Endodermal cell (in vitro differentiated cells): ENCODE measurements at regions not wholly inside any gene's neighbourhood (a gene's known extent, or its start where the extent isn't known, plus 50 kb on each side); places are given as distances from the start of the nearest gene placed in this dataset.

Experiments used
- DNase-seq: peaks from one replicate; pipeline ENCODE4 v3.0.0-alpha.2; 2017
- H3K27ac ChIP-seq: 2 replicates; pipeline ENCODE4 v1.5.1; 2013; ENCODE audit warnings: mild to moderate bottlenecking, low read depth, low read length, moderate library complexity
- H3K27me3 ChIP-seq: 2 replicates; pipeline ENCODE4 v1.6.1; 2013; ENCODE audit warnings: mild to moderate bottlenecking, low read length, moderate library complexity; ENCODE audit not compliant: insufficient read depth, control insufficient read depth, poor library complexity, severe bottlenecking
- H3K36me3 ChIP-seq: 2 replicates; pipeline ENCODE4 v1.7.0; 2013; ENCODE audit warnings: mild to moderate bottlenecking, low read length, moderate library complexity; ENCODE audit not compliant: control insufficient read depth, insufficient read depth
- H3K4me1 ChIP-seq: one replicate; pipeline ENCODE4 v1.7.0; 2013; ENCODE audit warnings: low read length; ENCODE audit not compliant: control insufficient read depth, insufficient read depth
- H3K4me3 ChIP-seq: 2 replicates; pipeline ENCODE4 v1.5.1; 2013; ENCODE audit warnings: mild to moderate bottlenecking, low read length, moderate library complexity
- H3K9ac ChIP-seq: 2 replicates; pipeline ENCODE4 v1.6.1; 2013; ENCODE audit warnings: mild to moderate bottlenecking, low read length, moderate library complexity; ENCODE audit not compliant: poor library complexity, severe bottlenecking; ENCODE audit errors: extremely low read depth
- H3K9me3 ChIP-seq: 2 replicates; pipeline ENCODE4 v1.6.1; 2013; ENCODE audit warnings: mild to moderate bottlenecking, low read length, moderate library complexity; ENCODE audit not compliant: control insufficient read depth
- H3K27ac Mint-ChIP-seq: 2 replicates; pipeline ENCODE4 v1.8.0; 2020; ENCODE audit warnings: mixed read lengths
- H3K27me3 Mint-ChIP-seq: 2 replicates; pipeline ENCODE4 v1.8.0; 2021; ENCODE audit warnings: mild to moderate bottlenecking, mixed read lengths; ENCODE audit not compliant: insufficient read depth
- H3K36me3 Mint-ChIP-seq: 2 replicates; pipeline ENCODE4 v1.8.0; 2020; ENCODE audit warnings: low read depth, mixed read lengths
- H3K4me1 Mint-ChIP-seq: 2 replicates; pipeline ENCODE4 v1.8.0; 2020; ENCODE audit warnings: mixed read lengths
- H3K4me3 Mint-ChIP-seq: 2 replicates; pipeline ENCODE4 v1.8.0; 2020; ENCODE audit warnings: mild to moderate bottlenecking, moderate library complexity, mixed read lengths
- H3K9me3 Mint-ChIP-seq: 2 replicates; pipeline ENCODE4 v1.8.0; 2020; ENCODE audit warnings: mild to moderate bottlenecking, mixed read lengths
- WGBS, 2 experiments: methylation state at CpG; one replicate each; pipeline versions ENCODE4 v1.1.5 to v1.1.7; 2013; ENCODE audit warnings: missing lambda C conversion rate in 2 of 2, mixed read lengths in 1 of 2; ENCODE audit not compliant: insufficient coverage in 1 of 2, insufficient read length in 1 of 2; 5-methylcytosine and 5-hydroxymethylcytosine counted together
- TF ChIP-seq, protein P1 (sequence below): fragments of 200-600 bp; sonication (generic); conservative IDR thresholded peaks from 2 replicates; pipeline ENCODE4 v1.5.0; 2021; ENCODE audit warnings: antibody characterized with exemption, mild to moderate bottlenecking

DNA sequence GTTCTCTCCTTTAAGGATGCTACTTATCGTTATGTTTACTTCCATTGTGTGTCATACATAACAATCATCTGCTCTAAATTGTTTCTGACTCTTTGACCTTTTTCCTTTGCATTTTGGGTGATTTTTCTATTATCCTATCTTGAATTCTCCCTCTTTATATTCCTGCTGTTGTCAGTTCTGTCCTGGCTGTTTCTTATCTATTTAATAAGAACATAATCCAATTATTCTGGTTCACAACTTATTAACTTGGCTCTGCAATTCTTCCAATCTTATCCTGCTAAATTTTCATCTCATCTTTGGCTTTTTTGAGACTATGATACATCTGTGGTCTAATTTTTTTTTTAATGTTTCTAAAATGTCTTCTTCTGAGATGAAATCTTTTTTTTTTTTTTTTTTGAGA lies 54.7 kb upstream of the TOX2 start:
- H3K27ac ChIP-seq: no peak overlapping the region
- H3K9me3 ChIP-seq: no peaks in the 10 kb centered on the region
- Mint-ChIP-seq H3K27me3 (peaks cover 2% of the 10 kb centered on the region), H3K4me3 (no peak overlapping the region), H3K27ac (no peak overlapping the region), H3K4me1 (no peaks in the 10 kb centered on the region), H3K36me3 (no peaks in the 10 kb centered on the region), H3K9me3 (no peaks in the 10 kb centered on the region)
- no peak for DNase-seq
- no peak overlapping the region for H3K4me3 ChIP-seq
- WGBS, 2 experiments: 88 to 100% methylated on average over 1 of the region's 1 CpG
- no peaks in the 10 kb centered on the region for H3K36me3 ChIP-seq
- TF ChIP-seq, protein P1, sequence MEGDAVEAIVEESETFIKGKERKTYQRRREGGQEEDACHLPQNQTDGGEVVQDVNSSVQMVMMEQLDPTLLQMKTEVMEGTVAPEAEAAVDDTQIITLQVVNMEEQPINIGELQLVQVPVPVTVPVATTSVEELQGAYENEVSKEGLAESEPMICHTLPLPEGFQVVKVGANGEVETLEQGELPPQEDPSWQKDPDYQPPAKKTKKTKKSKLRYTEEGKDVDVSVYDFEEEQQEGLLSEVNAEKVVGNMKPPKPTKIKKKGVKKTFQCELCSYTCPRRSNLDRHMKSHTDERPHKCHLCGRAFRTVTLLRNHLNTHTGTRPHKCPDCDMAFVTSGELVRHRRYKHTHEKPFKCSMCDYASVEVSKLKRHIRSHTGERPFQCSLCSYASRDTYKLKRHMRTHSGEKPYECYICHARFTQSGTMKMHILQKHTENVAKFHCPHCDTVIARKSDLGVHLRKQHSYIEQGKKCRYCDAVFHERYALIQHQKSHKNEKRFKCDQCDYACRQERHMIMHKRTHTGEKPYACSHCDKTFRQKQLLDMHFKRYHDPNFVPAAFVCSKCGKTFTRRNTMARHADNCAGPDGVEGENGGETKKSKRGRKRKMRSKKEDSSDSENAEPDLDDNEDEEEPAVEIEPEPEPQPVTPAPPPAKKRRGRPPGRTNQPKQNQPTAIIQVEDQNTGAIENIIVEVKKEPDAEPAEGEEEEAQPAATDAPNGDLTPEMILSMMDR: no peak
- H3K27me3 ChIP-seq: no peaks in the 10 kb centered on the region
- H3K4me1 ChIP-seq: no peaks in the 10 kb centered on the region
- H3K9ac ChIP-seq: no peak overlapping the region

DNA sequence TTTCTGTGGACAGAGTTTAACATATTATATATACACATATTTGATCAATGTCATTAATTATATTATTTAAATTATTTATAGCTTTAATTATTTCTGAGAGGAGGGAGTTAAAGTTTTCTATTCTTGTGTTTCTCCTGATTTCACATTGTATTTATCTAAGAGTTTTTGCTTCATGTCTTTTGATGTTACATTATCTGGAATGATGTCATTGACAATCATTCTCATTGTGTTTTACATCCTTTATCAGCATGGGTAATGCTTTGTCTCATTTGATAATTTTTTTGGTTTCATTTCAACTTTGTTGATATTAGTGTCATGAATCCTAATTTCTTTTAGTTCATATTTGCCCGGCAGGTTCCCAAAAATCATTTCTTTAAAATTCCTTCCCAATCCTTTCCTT lies 56.7 kb upstream of the TOX2 start:
- Histone ChIP-seq H3K27ac (no peak overlapping the region), H3K27me3 (no peaks in the 10 kb centered on the region), H3K9me3 (no peaks in the 10 kb centered on the region), H3K36me3 (no peaks in the 10 kb centered on the region), H3K9ac (no peak overlapping the region), H3K4me3 (no peak overlapping the region), H3K4me1 (no peaks in the 10 kb centered on the region)
- Mint-ChIP-seq H3K36me3 (no peaks in the 10 kb centered on the region), H3K4me1 (no peaks in the 10 kb centered on the region), H3K27me3 (peaks cover 2% of the 10 kb centered on the region), H3K27ac (no peak overlapping the region), H3K4me3 (no peak overlapping the region), H3K9me3 (no peaks in the 10 kb centered on the region)
- DNase-seq: no peak
- TF ChIP-seq, protein P1: no peak
- 67% methylated on average over 1 of the region's 1 CpG; no CpG with 5 or more reads in 1 of the 2 experiments for WGBS, 2 experiments

DNA sequence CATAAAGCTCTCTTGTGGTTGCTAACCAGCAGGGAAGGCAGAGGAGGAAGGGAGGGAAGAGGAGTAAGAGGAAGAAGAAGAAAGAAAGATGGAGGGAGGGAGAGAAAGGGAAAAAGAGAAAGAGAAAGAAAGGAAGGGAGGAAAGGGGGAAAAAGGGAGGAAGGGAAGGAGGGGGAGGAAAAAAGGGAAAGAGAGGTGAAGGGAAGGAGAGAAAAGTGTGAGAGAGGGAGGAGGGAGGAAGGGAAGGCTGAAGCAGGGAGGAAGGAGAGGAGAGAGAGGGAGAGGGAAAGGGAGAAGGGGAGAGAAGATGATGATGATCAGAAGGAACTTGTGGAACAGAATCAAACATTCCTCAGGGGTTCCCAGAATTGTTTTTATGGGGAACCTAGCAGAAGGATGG lies 57.5 kb upstream of the TOX2 start:
- H3K27me3 Mint-ChIP-seq: peaks cover 2% of the 10 kb centered on the region

More for the DNA sequence above, 57.5 kb upstream of the TOX2 start:
- H3K9me3 Mint-ChIP-seq: no peaks in the 10 kb centered on the region
- H3K4me1 ChIP-seq: no peaks in the 10 kb centered on the region
- H3K4me3 Mint-ChIP-seq: no peak overlapping the region
- DNase-seq: no peak
- no peaks in the 10 kb centered on the region for H3K9me3 ChIP-seq
- TF ChIP-seq, protein P1: no peak
- H3K4me3 ChIP-seq: no peak overlapping the region
- no peak overlapping the region for H3K27ac Mint-ChIP-seq
- no peak overlapping the region for H3K27ac ChIP-seq
- H3K27me3 ChIP-seq: no peaks in the 10 kb centered on the region
- no peaks in the 10 kb centered on the region for H3K36me3 ChIP-seq
- no peaks in the 10 kb centered on the region for H3K4me1 Mint-ChIP-seq
- H3K36me3 Mint-ChIP-seq: no peaks in the 10 kb centered on the region
- no peak overlapping the region for H3K9ac ChIP-seq
